Natural killer cell (primary cell): ENCODE measurements at regions not wholly inside any gene's neighbourhood (a gene's known extent, or its start where the extent isn't known, plus 50 kb on each side); places are given as distances from the start of the nearest gene placed in this dataset.
A peak's percentile ranks its signal among the peaks of the same experiment; 100 is the strongest.
"Not testable (repeated sequence)": the region's sequence is repeated elsewhere in the genome, so short reads cannot be mapped to it uniquely, and the experiment has no call there.

ENCODE experiments used
- ATAC-seq, 3 donors: fragments of 150-1000 bp in 2 of 3; fragments of 200-7000 bp in 1 of 3; cut with Tn5 transposase; 1 replicate in 1 of 3; 2 replicates in 2 of 3; pipeline ENCODE4 v1.10.0; 2021; ENCODE audit warnings: mild to moderate bottlenecking in 2 of 3, moderate library complexity in 2 of 3
- DNase-seq, 2 donors: peaks; one replicate each; pipeline versions ENCODE4 v3.0.0 to v3.0.0-alpha.2; 2013 to 2021; ENCODE audit warnings: mixed read lengths in 1 of 2
- H3K27ac ChIP-seq: one replicate; pipeline ENCODE4 v1.5.1; 2013; ENCODE audit warnings: mild to moderate bottlenecking, low read length
- H3K27me3 ChIP-seq: one replicate; pipeline ENCODE4 v1.6.1; 2013; ENCODE audit warnings: low read length; ENCODE audit not compliant: control insufficient read depth, insufficient read depth
- H3K36me3 ChIP-seq: one replicate; pipeline ENCODE4 v1.6.1; 2013; ENCODE audit warnings: low read length; ENCODE audit not compliant: control insufficient read depth, insufficient read depth
- H3K4me1 ChIP-seq: one replicate; pipeline ENCODE4 v1.6.1; 2013; ENCODE audit warnings: low read length; ENCODE audit not compliant: control insufficient read depth, insufficient read depth
- H3K4me3 ChIP-seq: one replicate; pipeline ENCODE4 v1.5.1; 2013; ENCODE audit warnings: low read length
- H3K9me3 ChIP-seq: one replicate; pipeline ENCODE4 v1.6.1; 2013; ENCODE audit warnings: low read length; ENCODE audit not compliant: control insufficient read depth, insufficient read depth
- H3K27ac Mint-ChIP-seq, 2 donors: one replicate each; pipeline ENCODE4 v1.8.0; 2022; ENCODE audit warnings: mild to moderate bottlenecking in 2 of 2, mixed read lengths in 2 of 2, moderate library complexity in 1 of 2
- H3K27me3 Mint-ChIP-seq, 2 donors: one replicate each; pipeline ENCODE4 v1.8.0; 2022; ENCODE audit warnings: low read depth in 2 of 2, mixed read lengths in 2 of 2
- H3K36me3 Mint-ChIP-seq: one replicate; pipeline ENCODE4 v1.8.0; 2022; ENCODE audit warnings: mixed read lengths
- H3K4me1 Mint-ChIP-seq, 2 donors: one replicate each; pipeline ENCODE4 v1.8.0; 2022; ENCODE audit warnings: mixed read lengths in 2 of 2
- H3K4me3 Mint-ChIP-seq: one replicate; pipeline ENCODE4 v1.8.0; 2022; ENCODE audit warnings: mild to moderate bottlenecking, moderate library complexity, mixed read lengths
- H3K9me3 Mint-ChIP-seq, 2 donors: one replicate each; pipeline ENCODE4 v1.8.0; 2022; ENCODE audit warnings: mixed read lengths in 2 of 2
- WGBS: methylation state at CpG from one replicate; pipeline ENCODE4 v1.1.7; 2013; ENCODE audit warnings: missing lambda C conversion rate; ENCODE audit not compliant: insufficient coverage; 5-methylcytosine and 5-hydroxymethylcytosine counted together
- intact Hi-C: fragments of 100-400 bp; cut with micrococcal nuclease; formaldehyde crosslinking; loops from one replicate; pipeline ENCODE4 v1.14.2; 2022

GRCh38 chr20:30671120-30671519 is 586.3 kb upstream of the DEFB115 start:
- H3K4me1 ChIP-seq, H3K36me3 Mint-ChIP-seq, H3K4me3 Mint-ChIP-seq, H3K4me3 ChIP-seq, H3K27me3 ChIP-seq, H3K27ac ChIP-seq, DNase-seq, H3K4me1 Mint-ChIP-seq, H3K27me3 Mint-ChIP-seq, H3K27ac Mint-ChIP-seq, H3K9me3 ChIP-seq, ATAC-seq, intact Hi-C loops, H3K36me3 ChIP-seq: not testable (repeated sequence)
- H3K9me3 Mint-ChIP-seq: peaks cover 5 to 12% of the 10 kb centered on the region in 2 donors
- 71% methylated on average over 4 of the region's 5 CpGs for WGBS

- H3K4me3 Mint-ChIP-seq, H3K4me3 ChIP-seq, H3K4me1 Mint-ChIP-seq, DNase-seq, H3K27me3 ChIP-seq, H3K36me3 Mint-ChIP-seq, H3K36me3 ChIP-seq, H3K27ac ChIP-seq, H3K27me3 Mint-ChIP-seq, H3K4me1 ChIP-seq, H3K9me3 ChIP-seq, intact Hi-C loops, ATAC-seq, H3K27ac Mint-ChIP-seq: not testable (repeated sequence)
- 85% methylated on average over 6 of the region's 6 CpGs for WGBS
- peaks cover 8 to 16% of the 10 kb centered on the region in 2 donors for H3K9me3 Mint-ChIP-seq
Measured at GRCh38 chr20:30675988-30676564, 581.4 kb upstream of the DEFB115 start.

GRCh38 chr20:30682236-30682635 is 575.2 kb upstream of the DEFB115 start:
- H3K36me3 Mint-ChIP-seq, H3K4me3 ChIP-seq, H3K27me3 Mint-ChIP-seq, DNase-seq, H3K36me3 ChIP-seq, H3K27ac ChIP-seq, H3K4me1 Mint-ChIP-seq, ATAC-seq, H3K27ac Mint-ChIP-seq, H3K9me3 Mint-ChIP-seq, intact Hi-C loops, H3K4me1 ChIP-seq, H3K9me3 ChIP-seq, H3K4me3 Mint-ChIP-seq, H3K27me3 ChIP-seq: not testable (repeated sequence)
- 91% methylated on average over 2 of the region's 4 CpGs for WGBS

GRCh38 chr20:30712861-30713260 is 544.6 kb upstream of the DEFB115 start:
- H3K27me3 Mint-ChIP-seq, H3K27ac Mint-ChIP-seq, H3K36me3 ChIP-seq, H3K27me3 ChIP-seq, H3K4me3 Mint-ChIP-seq, H3K4me1 ChIP-seq, H3K27ac ChIP-seq, H3K9me3 ChIP-seq, ATAC-seq, intact Hi-C loops, H3K4me3 ChIP-seq, H3K9me3 Mint-ChIP-seq, DNase-seq, H3K36me3 Mint-ChIP-seq, H3K4me1 Mint-ChIP-seq: not testable (repeated sequence)
- 72% methylated on average over 3 of the region's 3 CpGs for WGBS

GRCh38 chr20:30719415-30720199 is 537.9 kb upstream of the DEFB115 start:
- H3K9me3 ChIP-seq, H3K4me1 Mint-ChIP-seq, H3K27me3 Mint-ChIP-seq, DNase-seq, H3K36me3 ChIP-seq, H3K4me1 ChIP-seq, intact Hi-C loops, H3K4me3 Mint-ChIP-seq, ATAC-seq, H3K36me3 Mint-ChIP-seq, H3K9me3 Mint-ChIP-seq, H3K27ac Mint-ChIP-seq, H3K4me3 ChIP-seq, H3K27me3 ChIP-seq, H3K27ac ChIP-seq: not testable (repeated sequence)
- 76% methylated on average over 4 of the region's 6 CpGs for WGBS

GRCh38 chr20:30723511-30723910 is 534.0 kb upstream of the DEFB115 start:
- H3K36me3 Mint-ChIP-seq, H3K9me3 ChIP-seq, ATAC-seq, H3K4me1 Mint-ChIP-seq, H3K9me3 Mint-ChIP-seq, H3K27me3 ChIP-seq, H3K36me3 ChIP-seq, H3K27ac Mint-ChIP-seq, intact Hi-C loops, DNase-seq, H3K27me3 Mint-ChIP-seq, H3K27ac ChIP-seq, H3K4me1 ChIP-seq, H3K4me3 ChIP-seq: not testable (repeated sequence)
- WGBS: 38% methylated on average over 25 of the region's 27 CpGs
- H3K4me3 Mint-ChIP-seq: peak overlapping the region; percentile 68

- H3K4me1 Mint-ChIP-seq, H3K4me3 ChIP-seq, H3K9me3 Mint-ChIP-seq, H3K27ac ChIP-seq, H3K9me3 ChIP-seq, H3K36me3 ChIP-seq, H3K27ac Mint-ChIP-seq, H3K4me1 ChIP-seq, intact Hi-C loops, H3K27me3 Mint-ChIP-seq, H3K36me3 Mint-ChIP-seq, ATAC-seq, H3K27me3 ChIP-seq: not testable (repeated sequence)
- peak in 1 of 2 donors; percentile 2 for DNase-seq
- peak overlapping the region; percentile 68 for H3K4me3 Mint-ChIP-seq
- WGBS: 34% methylated on average over 51 of the region's 51 CpGs
Measured at GRCh38 chr20:30723934-30724687, 533.4 kb upstream of the DEFB115 start.
